ENCODE measurements at regions not wholly inside any gene's neighbourhood (a gene's known extent, or its start where the extent isn't known, plus 50 kb on each side); places are given as distances from the start of the nearest gene placed in this dataset.

DNA sequence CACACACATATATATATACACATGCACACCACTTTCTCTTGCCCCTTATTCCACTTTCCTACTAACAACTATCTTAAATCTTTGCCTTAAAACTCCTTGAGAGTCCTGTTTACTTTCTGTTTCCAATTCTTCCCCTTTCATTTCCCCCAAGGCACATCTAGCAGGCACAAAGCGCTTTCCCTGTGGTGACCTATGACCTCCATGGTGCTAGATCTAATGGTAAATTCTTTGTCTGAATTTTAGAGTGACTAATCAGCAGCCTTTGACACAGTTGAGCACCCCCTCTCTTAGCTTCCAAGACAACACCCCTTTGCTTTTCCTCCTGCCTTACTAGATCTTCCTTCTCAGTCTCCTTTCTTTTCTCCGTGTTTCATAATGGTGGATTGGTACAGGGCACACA, 236.4 kb upstream of the TTC29 start:
- peaks cover 0 to 7% (median 2%) of the 10 kb centered on the region in 3 experiments; a peak in 2 of 7 replicates for H3K36me3 Mint-ChIP-seq (ENCODE audit: insufficient read depth in 1 of 3, low read depth in 3 of 3)
- no peak for TF ChIP-seq CTCF (conservative IDR thresholded peaks at IDR 0.05)
- Histone ChIP-seq H3K27me3 (ENCODE audit: insufficient read depth, low read length) (no peaks in the 10 kb centered on the region), H2BK20ac (ENCODE audit: low read depth, low read length, poor library complexity, severe bottlenecking) (no peak overlapping the region), H2BK120ac (ENCODE audit: low read depth, low read length, poor library complexity, severe bottlenecking) (no peak overlapping the region), H3K18ac (ENCODE audit: insufficient read length, low read depth, low read length) (no peak overlapping the region), H2AFZ (ENCODE audit: low read length) (peak overlapping the region; percentile 40), H3K79me1 (ENCODE audit: insufficient read depth, low read depth, low read length, poor library complexity, severe bottlenecking) (no peaks in the 10 kb centered on the region), H3T11ph (ENCODE audit: low read length) (no peak overlapping the region), H4K91ac (ENCODE audit: insufficient read length, low read depth, low read length) (no peak overlapping the region), H2BK12ac (ENCODE audit: insufficient read length, low read depth, low read length) (no peak overlapping the region), H2BK15ac (ENCODE audit: low read depth, low read length) (no peak overlapping the region), H3K14ac (ENCODE audit: insufficient read depth, low read length) (no peak overlapping the region), H4K5ac (ENCODE audit: insufficient read length, low read depth, low read length) (no peak overlapping the region), H3K4ac (ENCODE audit: low read depth, low read length) (no peak overlapping the region), H2BK5ac (ENCODE audit: insufficient read length, low read length) (no peak overlapping the region), H4K8ac (replicated peaks; ENCODE audit: insufficient read length, low read depth, low read length) (no peak overlapping the region), H3K4me2 (ENCODE audit: insufficient read depth, insufficient read length, low read length) (no peak overlapping the region), H3K23me2 (ENCODE audit: insufficient read length, low read depth, low read length, poor library complexity, severe bottlenecking) (no peaks in the 10 kb centered on the region), H3K4me1 (ENCODE audit: insufficient read depth, low read length) (no peaks in the 10 kb centered on the region), H3K56ac (ENCODE audit: insufficient read length, low read depth, low read length) (no peak overlapping the region), H3K23ac (ENCODE audit: insufficient read length, low read depth, low read length) (no peak overlapping the region), H4K20me1 (ENCODE audit: control insufficient read depth, insufficient read depth, insufficient read length) (no peaks in the 10 kb centered on the region), H3K27ac (ENCODE audit: insufficient read length, low read depth, low read length) (no peak overlapping the region), H3K79me2 (ENCODE audit: insufficient read depth, low read length) (no peaks in the 10 kb centered on the region), H3K9me3 (ENCODE audit: control insufficient read depth, low read depth, low read length) (no peaks in the 10 kb centered on the region), H3K9ac (ENCODE audit: extremely low read depth, insufficient read length, low read length) (no peak overlapping the region), H2AK5ac (ENCODE audit: insufficient read length, low read length) (no peak overlapping the region)
- no peak for DNase-seq
- no CpG with 5 or more reads among the region's 2 CpGs for WGBS (ENCODE audit: extremely low coverage, insufficient read length, low lambda C conversion rate)
- no peaks in the 10 kb centered on the region for H3K27me3 Mint-ChIP-seq (ENCODE audit: low read depth)
- H3K4me1 Mint-ChIP-seq = peaks cover 3 to 10% of the 10 kb centered on the region in 2 experiments
- H3K27ac Mint-ChIP-seq = no peak overlapping the region
- peaks cover 0 to 7% of the 10 kb centered on the region in 2 experiments; a peak in 3 of 5 replicates for H3K9me3 Mint-ChIP-seq
- H3K4me3 Mint-ChIP-seq = no peak overlapping the region

All from H9 (cell line).